K562 (cell line): ENCODE measurements at regions not wholly inside any gene's neighbourhood (a gene's known extent, or its start where the extent isn't known, plus 50 kb on each side); places are given as distances from the start of the nearest gene placed in this dataset.

Source experiments
- ATAC-seq: fragments of 200-7000 bp; cut with Tn5 transposase; 3 replicates; pipeline ENCODE4 v1.9.1; 2020; ENCODE audit warnings: moderate library complexity
- BruUV-seq: library from RNA; stranded (reverse); fragments of 400-500 nt; replicated peaks from 2 replicates; lab custom pipeline; 2021; lab: Mats Ljungman, UMichigan
- CTCF ChIA-PET: fragments of 300-600 bp; formaldehyde crosslinking; extraction: SDS; loops from one replicate; lab custom pipeline; 2021; ENCODE audit warnings: low intra/inter-chr PET ratio; lab: Yijun Ruan, JAX
- POLR2A ChIA-PET: fragments of 300-600, 350-650 bp; sonication (Branson Sonifier 250); formaldehyde crosslinking; extraction: SDS; loops from one replicate; lab custom pipeline; 2021; ENCODE audit warnings: antibody characterized with exemption, inconsistent platforms; lab: Yijun Ruan, JAX
- DNase-seq, 4 experiments: peaks; one replicate each; pipeline versions ENCODE4 v3.0.0 to v3.0.0-alpha.2; 2011 to 2018; ENCODE audit warnings: low spot score in 3 of 4, mixed read lengths in 3 of 4; ENCODE audit errors: extremely low read depth in 1 of 4
- FAIRE-seq: peaks from 2 replicates; lab custom pipeline; 2011; peaks lifted over from hg19 to GRCh38; lab: Jason Lieb, UNC
- H2AFZ ChIP-seq: 2 replicates; pipeline ENCODE4 v1.6.0; 2011; ENCODE audit warnings: low read depth, low read length, control low read depth, inconsistent platforms
- H3K27ac ChIP-seq: fragments of 200-600 bp; 3 replicates; pipeline ENCODE4 v1.8.0; 2011; ENCODE audit warnings: low read depth, mild to moderate bottlenecking, control low read depth, inconsistent platforms, low read length, moderate library complexity, mixed read lengths; ENCODE audit errors: extremely low read depth
- H3K27me3 ChIP-seq, 2 experiments: fragments of 300-600 bp in 1 of 2; 2 replicates in 1 of 2; 3 replicates in 1 of 2; pipeline versions ENCODE4 v1.6.0 to v1.8.0; 2011; ENCODE audit warnings: inconsistent platforms in 2 of 2, low read length in 2 of 2, mild to moderate bottlenecking in 1 of 2, mixed read lengths in 1 of 2, moderate library complexity in 1 of 2; ENCODE audit not compliant: control insufficient read depth in 2 of 2, insufficient read depth in 2 of 2
- H3K36me3 ChIP-seq: fragments of 300-600 bp; 3 replicates; pipeline ENCODE4 v1.8.0; 2011; ENCODE audit warnings: mild to moderate bottlenecking, low read length, inconsistent platforms; ENCODE audit not compliant: control insufficient read depth, insufficient read depth
- H3K4me1 ChIP-seq, 2 experiments: fragments of 200-600 bp in 1 of 2; replicated peaks in 1 of 2; 2 replicates in 1 of 2; 3 replicates in 1 of 2; pipeline versions ENCODE4 v1.5.1 to v1.8.0; 2011; ENCODE audit warnings: inconsistent platforms in 2 of 2, low read length in 2 of 2, mild to moderate bottlenecking in 1 of 2, mixed read lengths in 1 of 2, moderate library complexity in 1 of 2; ENCODE audit not compliant: control insufficient read depth in 2 of 2, insufficient read depth in 2 of 2
- H3K4me2 ChIP-seq: 2 replicates; pipeline ENCODE4 v1.6.1; 2011; ENCODE audit warnings: low read length, control low read depth, inconsistent platforms, mixed read lengths; ENCODE audit not compliant: insufficient read depth
- H3K4me3 ChIP-seq: fragments of 200-600 bp; sonication (generic), shearing (Covaris generic); 2 replicates; pipeline ENCODE4 v1.5.1; 2016; ENCODE audit warnings: control low read depth, inconsistent platforms
- H3K79me2 ChIP-seq: fragments of 200-600 bp; 3 replicates; pipeline ENCODE4 v1.8.0; 2011; ENCODE audit warnings: low read length, inconsistent platforms; ENCODE audit not compliant: control insufficient read depth, insufficient read depth
- H3K9ac ChIP-seq, 2 experiments: 2 replicates each; pipeline versions ENCODE4 v1.6.0 to v1.6.1; 2011; ENCODE audit warnings: low read depth in 2 of 2, low read length in 2 of 2, control low read depth in 1 of 2, inconsistent platforms in 1 of 2, mild to moderate bottlenecking in 1 of 2, mixed read lengths in 1 of 2; ENCODE audit not compliant: insufficient read depth in 1 of 2
- H3K9me1 ChIP-seq: one replicate; pipeline ENCODE4 v1.6.0; 2011; ENCODE audit warnings: inconsistent platforms, mild to moderate bottlenecking, low read length, moderate library complexity; ENCODE audit not compliant: control insufficient read depth, insufficient read depth
- H3K9me3 ChIP-seq: replicated peaks from 2 replicates; pipeline ENCODE4 v1.5.1; 2011; ENCODE audit warnings: low read depth, low read length, inconsistent platforms; ENCODE audit not compliant: control insufficient read depth, insufficient read depth
- H4K20me1 ChIP-seq: replicated peaks from 2 replicates; pipeline ENCODE4 v1.6.1; 2011; ENCODE audit warnings: low read length, inconsistent platforms, mixed read lengths; ENCODE audit not compliant: control insufficient read depth, insufficient read depth
- C11orf30 ChIP-seq: fragments of 450-650 bp; IDR thresholded peaks from 2 replicates; pipeline ENCODE4 v1.6.1; 2016; ENCODE audit warnings: low read depth, mild to moderate bottlenecking
- CTBP1 ChIP-seq: fragments of 450-650 bp; IDR thresholded peaks from 2 replicates; pipeline ENCODE4 v1.6.1; 2016; ENCODE audit warnings: borderline replicate concordance
- HNRNPUL1 ChIP-seq: fragments of 200-400 bp; formaldehyde crosslinking; IDR thresholded peaks from 2 replicates; pipeline ENCODE4 v1.6.1; 2017; ENCODE audit warnings: low read length
- HSF4 ChIP-seq: fragments of 250-450 bp; sonication (Bioruptor Pico); IDR thresholded peaks from 2 replicates; pipeline ENCODE4 v2.1.2; 2022; ENCODE audit warnings: mild to moderate bottlenecking, moderate library complexity, borderline replicate concordance
- MTA1 ChIP-seq: fragments of 450-650 bp; IDR thresholded peaks from 2 replicates; pipeline ENCODE4 v1.6.1; 2017; ENCODE audit warnings: borderline replicate concordance
- MYC ChIP-seq, 2 experiments: fragments of 250-450 bp in 1 of 2; sonication (Bioruptor Pico) in 1 of 2; IDR thresholded peaks; 2 replicates each; pipeline versions ENCODE4 v1.5.1 to v1.6.1; 2012 to 2021; ENCODE audit warnings: low read depth in 2 of 2, borderline replicate concordance in 1 of 2, improper control_type of control experiment in 1 of 2, low read length in 1 of 2, mild to moderate bottlenecking in 1 of 2, moderate library complexity in 1 of 2
- PML ChIP-seq: IDR thresholded peaks from 2 replicates; pipeline ENCODE4 v1.6.1; 2012; ENCODE audit warnings: low read length, inconsistent platforms
- RBFOX2 ChIP-seq: fragments of 200-400 bp; formaldehyde crosslinking; IDR thresholded peaks from 2 replicates; pipeline ENCODE4 v1.6.1; 2017; ENCODE audit warnings: low read depth, mild to moderate bottlenecking, low read length, moderate library complexity
- SMC3 ChIP-seq: conservative IDR thresholded peaks from 2 replicates; pipeline ENCODE4 v1.6.1; 2011; ENCODE audit warnings: low read depth, low read length, improper control_type of control experiment; ENCODE audit not compliant: insufficient read depth
- SP1 ChIP-seq: sonication (generic); formaldehyde crosslinking; IDR thresholded peaks from 2 replicates; pipeline ENCODE4 v1.8.1; 2022; ENCODE audit warnings: mild to moderate bottlenecking, missing genetic modification reagents
- STAT5A ChIP-seq: IDR thresholded peaks from 2 replicates; pipeline ENCODE4 v1.6.1; 2012; ENCODE audit warnings: low read length, inconsistent platforms, borderline replicate concordance
- WGBS: fragments of 100-300 bp; shearing (Covaris generic); methylation state at CpG from one replicate; pipeline ENCODE4 v1.1.6; 2016; ENCODE audit warnings: low coverage, mixed read lengths; ENCODE audit not compliant: insufficient coverage; ENCODE audit errors: missing lambda C conversion rate; 5-methylcytosine and 5-hydroxymethylcytosine counted together
- in situ Hi-C: fragments of 300-500 bp; cut with MboI; formaldehyde crosslinking; loops from 4 replicates; pipeline ENCODE4 v1.15.0; 2018; ENCODE audit warnings: inconsistent platforms, mixed read lengths
- intact Hi-C: fragments of 100-400 bp; cut with micrococcal nuclease; formaldehyde crosslinking; loops from 2 replicates; pipeline ENCODE4 v1.14.2; 2022
- TF ChIP-seq, protein P1 (sequence below): conservative IDR thresholded peaks from 2 replicates; pipeline ENCODE4 v1.6.1; 2011; ENCODE audit warnings: low read depth, mild to moderate bottlenecking, low read length; ENCODE audit not compliant: control insufficient read depth
- TF ChIP-seq, protein P2 (sequence below): fragments of 250-450 bp; sonication (Bioruptor Pico); IDR thresholded peaks from 2 replicates; pipeline ENCODE4 v1.9.0; 2021; ENCODE audit warnings: mild to moderate bottlenecking, inconsistent platforms

DNA sequence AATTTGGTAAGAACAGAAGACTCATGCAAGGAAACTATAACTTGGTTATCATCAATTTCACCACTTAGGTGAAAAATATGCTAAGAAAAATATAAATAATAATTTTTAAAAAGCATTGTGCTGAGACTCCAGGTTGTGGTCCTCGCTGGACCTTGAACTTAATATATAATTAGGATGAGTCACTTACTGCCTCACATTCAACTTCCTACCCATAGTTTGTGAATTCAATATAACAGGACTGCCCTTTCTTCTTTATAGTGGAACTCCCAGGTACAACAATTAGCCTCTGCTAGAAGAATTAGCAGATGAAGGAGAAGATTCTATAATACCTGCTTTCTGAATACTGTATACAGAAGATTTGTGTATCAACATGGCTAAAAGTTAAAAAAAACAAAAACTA is 149.1 kb upstream of the SPRED1 start:
- H3K9me3 ChIP-seq: no peaks in the 10 kb centered on the region
- in situ Hi-C loops: no loop called here
- TF ChIP-seq SMC3 (no peak), MYC (IDR thresholded peaks at IDR 0.05; ENCODE audit: low read depth, low read length) (no peak), MYC (CRISPR knock-in tag; IDR thresholded peaks at IDR 0.05; ENCODE audit: borderline replicate concordance, low read depth) (no peak), MTA1 (no peak), STAT5A (no peak), C11orf30 (no peak), PML (no peak), CTBP1 (no peak), SP1 (CRISPR knock-in tag) (no peak), HNRNPUL1 (no peak), HSF4 (CRISPR knock-in tag) (no peak), RBFOX2 (no peak)
- TF ChIP-seq, protein P1, sequence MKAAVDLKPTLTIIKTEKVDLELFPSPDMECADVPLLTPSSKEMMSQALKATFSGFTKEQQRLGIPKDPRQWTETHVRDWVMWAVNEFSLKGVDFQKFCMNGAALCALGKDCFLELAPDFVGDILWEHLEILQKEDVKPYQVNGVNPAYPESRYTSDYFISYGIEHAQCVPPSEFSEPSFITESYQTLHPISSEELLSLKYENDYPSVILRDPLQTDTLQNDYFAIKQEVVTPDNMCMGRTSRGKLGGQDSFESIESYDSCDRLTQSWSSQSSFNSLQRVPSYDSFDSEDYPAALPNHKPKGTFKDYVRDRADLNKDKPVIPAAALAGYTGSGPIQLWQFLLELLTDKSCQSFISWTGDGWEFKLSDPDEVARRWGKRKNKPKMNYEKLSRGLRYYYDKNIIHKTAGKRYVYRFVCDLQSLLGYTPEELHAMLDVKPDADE: no peak
- TF ChIP-seq, protein P2, sequence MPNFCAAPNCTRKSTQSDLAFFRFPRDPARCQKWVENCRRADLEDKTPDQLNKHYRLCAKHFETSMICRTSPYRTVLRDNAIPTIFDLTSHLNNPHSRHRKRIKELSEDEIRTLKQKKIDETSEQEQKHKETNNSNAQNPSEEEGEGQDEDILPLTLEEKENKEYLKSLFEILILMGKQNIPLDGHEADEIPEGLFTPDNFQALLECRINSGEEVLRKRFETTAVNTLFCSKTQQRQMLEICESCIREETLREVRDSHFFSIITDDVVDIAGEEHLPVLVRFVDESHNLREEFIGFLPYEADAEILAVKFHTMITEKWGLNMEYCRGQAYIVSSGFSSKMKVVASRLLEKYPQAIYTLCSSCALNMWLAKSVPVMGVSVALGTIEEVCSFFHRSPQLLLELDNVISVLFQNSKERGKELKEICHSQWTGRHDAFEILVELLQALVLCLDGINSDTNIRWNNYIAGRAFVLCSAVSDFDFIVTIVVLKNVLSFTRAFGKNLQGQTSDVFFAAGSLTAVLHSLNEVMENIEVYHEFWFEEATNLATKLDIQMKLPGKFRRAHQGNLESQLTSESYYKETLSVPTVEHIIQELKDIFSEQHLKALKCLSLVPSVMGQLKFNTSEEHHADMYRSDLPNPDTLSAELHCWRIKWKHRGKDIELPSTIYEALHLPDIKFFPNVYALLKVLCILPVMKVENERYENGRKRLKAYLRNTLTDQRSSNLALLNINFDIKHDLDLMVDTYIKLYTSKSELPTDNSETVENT (CRISPR knock-in tag): no peak
- TF ChIP-seq, all 486 proteins: peak for 0
- no TSS peak for BruUV-seq
- DNase-seq (no peak), ATAC-seq (no peak), FAIRE-seq (no peak)
- H3K4me1 ChIP-seq: no peaks in the 10 kb centered on the region
- H3K27me3 ChIP-seq: no peaks in the 10 kb centered on the region; a peak in 1 of 5 replicates
- H3K4me3 ChIP-seq: no peak overlapping the region
- ChIA-PET CTCF (no interaction called here), POLR2A (no interaction called here)
- H3K36me3 ChIP-seq: no peaks in the 10 kb centered on the region
- intact Hi-C loops: no loop called here
- no peaks in the 10 kb centered on the region for H3K79me2 ChIP-seq
- no peaks in the 10 kb centered on the region for H4K20me1 ChIP-seq
- H3K9ac ChIP-seq: no peak overlapping the region
- H3K4me2 ChIP-seq: no peak overlapping the region
- no peak overlapping the region for H2AFZ ChIP-seq
- H3K9me1 ChIP-seq: no peaks in the 10 kb centered on the region
- H3K27ac ChIP-seq: no peak overlapping the region
- WGBS: 5% methylated on average over 1 of the region's 1 CpG
